MM.1S (cell line): ENCODE measurements at regions not wholly inside any gene's neighbourhood (a gene's known extent, or its start where the extent isn't known, plus 50 kb on each side); places are given as distances from the start of the nearest gene placed in this dataset.

Experiments used
- CTCF ChIP-seq: fragments of 300-600 bp; sonication (generic); IDR thresholded peaks from 2 replicates; pipeline ENCODE4 v1.5.1; 2016; ENCODE audit warnings: antibody characterized with exemption, low read length, mixed read lengths
- EZH2 ChIP-seq: fragments of 300-600 bp; sonication (generic); optimal IDR thresholded peaks from 2 replicates; pipeline ENCODE3; 2017; ENCODE audit warnings: low read depth, mild to moderate bottlenecking, antibody characterized with exemption, low read length, mixed read lengths
- EZH2phosphoT487 ChIP-seq: fragments of 300-600 bp; sonication (generic); IDR thresholded peaks from 2 replicates; pipeline ENCODE4 v1.6.1; 2018; ENCODE audit warnings: antibody characterized with exemption, low read length

- TF ChIP-seq CTCF (no peak), EZH2 (no peak), EZH2phosphoT487 (no peak)
Observed at GRCh38 chr20:48017992-48018391, 232.7 kb upstream of the SULF2 start.
